ENCODE measurements at regions not wholly inside any gene's neighbourhood (a gene's known extent, or its start where the extent isn't known, plus 50 kb on each side); places are given as distances from the start of the nearest gene placed in this dataset.

- DNase-seq, result no peak
Measured at GRCh38 chr3:31157047-31157694, 262.7 kb upstream of the GADL1 start.

- no peak for DNase-seq
Measured at GRCh38 chr3:31157893-31158620, 263.6 kb upstream of the GADL1 start.

GRCh38 chr3:31159331-31160039 lies 265.0 kb upstream of the GADL1 start:
- DNase-seq, result no peak

GRCh38 chr3:31161889-31162288 lies 267.4 kb upstream of the GADL1 start:
- peak; percentile 10 for DNase-seq

GRCh38 chr3:31164381-31164780 lies 269.9 kb upstream of the GADL1 start:
- no peak for DNase-seq

- peak; percentile 15 for DNase-seq
Measured at GRCh38 chr3:31165399-31165860, 271.0 kb upstream of the GADL1 start.

GRCh38 chr3:31166249-31166885 lies 271.9 kb upstream of the GADL1 start:
- DNase-seq, result peak; percentile 85

GRCh38 chr3:31167666-31168065 lies 273.2 kb upstream of the GADL1 start:
- DNase-seq, result no peak

GRCh38 chr3:31170932-31171670 lies 276.6 kb upstream of the GADL1 start:
- peak; percentile 81 for DNase-seq

- DNase-seq, result no peak
Measured at GRCh38 chr3:31172336-31172735, 277.9 kb upstream of the GADL1 start.

GRCh38 chr3:31173118-31173718 lies 278.8 kb upstream of the GADL1 start:
- no peak for DNase-seq

GRCh38 chr3:31174079-31174478 lies 279.6 kb upstream of the GADL1 start:
- DNase-seq, result no peak

- DNase-seq, result no peak
Measured at GRCh38 chr3:31176045-31176444, 281.6 kb upstream of the GADL1 start.

GRCh38 chr3:31178467-31178866 lies 284.0 kb upstream of the GADL1 start:
- DNase-seq, result no peak

GRCh38 chr3:31179768-31180167 lies 285.3 kb upstream of the GADL1 start:
- no peak for DNase-seq

- DNase-seq, result no peak
Measured at GRCh38 chr3:31180274-31180673, 285.8 kb upstream of the GADL1 start.

GRCh38 chr3:31181661-31182060 lies 287.2 kb upstream of the GADL1 start:
- no peak for DNase-seq

- DNase-seq, result no peak
Measured at GRCh38 chr3:31182661-31183060, 288.2 kb upstream of the GADL1 start.

GRCh38 chr3:31184261-31185061 lies 290.0 kb upstream of the GADL1 start:
- DNase-seq, result no peak

- no peak for DNase-seq
Measured at GRCh38 chr3:31185062-31185357, 290.5 kb upstream of the GADL1 start.

GRCh38 chr3:31186041-31186440 lies 291.6 kb upstream of the GADL1 start:
- DNase-seq, result no peak

GRCh38 chr3:31187380-31187779 lies 292.9 kb upstream of the GADL1 start:
- DNase-seq, result no peak
